H1 (cell line): ENCODE measurements at regions not wholly inside any gene's neighbourhood (a gene's known extent, or its start where the extent isn't known, plus 50 kb on each side); places are given as distances from the start of the nearest gene placed in this dataset.

Experiments used
- ATF3 ChIP-seq: IDR thresholded peaks from 2 replicates; pipeline ENCODE4 v1.6.1; 2011; ENCODE audit warnings: low read depth, mild to moderate bottlenecking, low read length; ENCODE audit not compliant: insufficient read depth
- CHD7 ChIP-seq: fragments of 300-600 bp; sonication (generic); IDR thresholded peaks from 2 replicates; pipeline ENCODE4 v1.7.1; 2012; ENCODE audit warnings: low read length, moderate library complexity, mild to moderate bottlenecking, inconsistent platforms; ENCODE audit not compliant: insufficient replicate concordance
- EGR1 ChIP-seq: IDR thresholded peaks from 2 replicates; pipeline ENCODE4 v1.6.1; 2011; ENCODE audit warnings: low read depth, low read length, borderline replicate concordance
- JUN ChIP-seq: IDR thresholded peaks from 2 replicates; pipeline ENCODE4 v1.6.1; 2011; ENCODE audit warnings: low read depth, mild to moderate bottlenecking, improper control_type of control experiment, low read length
- PHF8 ChIP-seq: fragments of 200-600 bp; sonication (generic); conservative IDR thresholded peaks from 2 replicates; pipeline ENCODE4 v1.7.1; 2012; ENCODE audit warnings: low read depth, mild to moderate bottlenecking, inconsistent platforms, low read length, moderate library complexity
- RBBP5 ChIP-seq: IDR thresholded peaks from 2 replicates; pipeline ENCODE4 v1.7.1; 2012; ENCODE audit warnings: low read depth, mild to moderate bottlenecking, inconsistent platforms, low read length, moderate library complexity, borderline replicate concordance
- SP1 ChIP-seq: IDR thresholded peaks from 2 replicates; pipeline ENCODE4 v1.6.1; 2011; ENCODE audit warnings: low read depth, low read length
- SUZ12 ChIP-seq: fragments of 200-600 bp; sonication (generic); IDR thresholded peaks from 2 replicates; pipeline ENCODE4 v1.6.1; 2012; ENCODE audit warnings: mild to moderate bottlenecking, inconsistent platforms, low read length, moderate library complexity, mixed read lengths
- TAF7 ChIP-seq: optimal IDR thresholded peaks from 2 replicates; pipeline ENCODE3; 2011; ENCODE audit warnings: low read depth, mild to moderate bottlenecking, inconsistent platforms, low read length, moderate library complexity, borderline replicate concordance
- TBP ChIP-seq: IDR thresholded peaks from 2 replicates; pipeline ENCODE4 v1.6.1; 2011; ENCODE audit warnings: low read depth, low read length, improper control_type of control experiment
- USF2 ChIP-seq: IDR thresholded peaks from 2 replicates; pipeline ENCODE4 v1.6.1; 2011; ENCODE audit warnings: low read length, improper control_type of control experiment

GRCh38 chr1:84086189-84086588 is 57.9 kb upstream of the PRKACB start (continued):
- TF ChIP-seq CHD7 (no peak), TAF7 (no peak), TBP (no peak), EGR1 (no peak), PHF8 (no peak), USF2 (no peak), SUZ12 (no peak), JUN (no peak), RBBP5 (no peak), SP1 (no peak), ATF3 (no peak)
